GM12878 (cell line): ENCODE measurements at regions not wholly inside any gene's neighbourhood (a gene's known extent, or its start where the extent isn't known, plus 50 kb on each side); places are given as distances from the start of the nearest gene placed in this dataset.

Experiments used
- ATAC-seq: fragments of 200-7000 bp; cut with Tn5 transposase; 3 replicates; pipeline ENCODE4 v1.9.1; 2020; ENCODE audit warnings: mild to moderate bottlenecking, moderate library complexity
- BruUV-seq: library from RNA; stranded (reverse); fragments of 400-500 nt; replicated peaks from 2 replicates; lab custom pipeline; 2021; lab: Mats Ljungman, UMichigan
- CTCF ChIA-PET: fragments of 300-600 bp; sonication (Branson Sonifier 250); formaldehyde crosslinking; extraction: SDS; loops from one replicate; lab custom pipeline; 2021; ENCODE audit warnings: inconsistent platforms; lab: Yijun Ruan, JAX
- POLR2A ChIA-PET: fragments of 350-600 bp; formaldehyde crosslinking; extraction: SDS; loops from one replicate; lab custom pipeline; 2021; ENCODE audit warnings: inconsistent platforms; lab: Charles Lee
- RAD21 ChIA-PET: fragments of 300-600 bp; sonication (Branson Sonifier 250); formaldehyde crosslinking; loops from one replicate; lab custom pipeline; 2023; ENCODE audit warnings: antibody characterized with exemption; ENCODE audit not compliant: unreplicated experiment; lab: Charles Lee
- SMC1A ChIA-PET: fragments of 300-600 bp; sonication (Branson Sonifier 250); formaldehyde crosslinking; loops from one replicate; lab custom pipeline; 2023; ENCODE audit not compliant: unreplicated experiment, uncharacterized antibody; lab: Charles Lee
- DNase-seq: peaks from one replicate; pipeline ENCODE4 v3.0.0-alpha.2; 2011; ENCODE audit warnings: low read depth, low spot score
- FAIRE-seq: peaks from 3 replicates; lab custom pipeline; 2011; peaks lifted over from hg19 to GRCh38; lab: Jason Lieb, UNC
- H2AFZ ChIP-seq: 2 replicates; pipeline ENCODE4 v1.6.0; 2011; ENCODE audit warnings: low read depth, low read length, control low read depth; ENCODE audit not compliant: control insufficient read depth
- H3K27ac ChIP-seq: 2 replicates; pipeline ENCODE4 v1.5.1; 2011; ENCODE audit warnings: control low read depth; ENCODE audit not compliant: control insufficient read depth, insufficient read depth
- H3K27me3 ChIP-seq, 2 experiments: replicated peaks in 1 of 2; 2 replicates each; pipeline versions ENCODE4 v1.6.0 to v1.6.1; 2011; ENCODE audit warnings: low read length in 1 of 2; ENCODE audit not compliant: control insufficient read depth in 2 of 2, insufficient read depth in 2 of 2
- H3K36me3 ChIP-seq, 2 experiments: 2 replicates each; pipeline ENCODE4 v1.5.1; 2011; ENCODE audit warnings: low read length in 1 of 2; ENCODE audit not compliant: control insufficient read depth in 2 of 2, insufficient read depth in 2 of 2
- H3K4me1 ChIP-seq: 2 replicates; pipeline ENCODE4 v1.6.1; 2011; ENCODE audit warnings: mild to moderate bottlenecking, low read length, moderate library complexity, mixed read lengths; ENCODE audit not compliant: control insufficient read depth, insufficient read depth
- H3K4me2 ChIP-seq: 2 replicates; pipeline ENCODE4 v1.6.0; 2011; ENCODE audit warnings: control low read depth; ENCODE audit not compliant: control insufficient read depth, insufficient read depth
- H3K4me3 ChIP-seq: fragments of 200-600 bp; sonication (generic); 2 replicates; pipeline ENCODE4 v1.5.1; 2016
- H3K79me2 ChIP-seq: 2 replicates; pipeline ENCODE4 v1.6.0; 2011; ENCODE audit warnings: low read length; ENCODE audit not compliant: control insufficient read depth, insufficient read depth
- H3K9ac ChIP-seq: 2 replicates; pipeline ENCODE4 v1.8.0; 2011; ENCODE audit warnings: low read length, control low read depth, mixed read lengths; ENCODE audit not compliant: control insufficient read depth, insufficient read depth
- H3K9me3 ChIP-seq: replicated peaks from 3 replicates; pipeline ENCODE4 v1.5.1; 2011; ENCODE audit warnings: mild to moderate bottlenecking, low read length; ENCODE audit not compliant: control insufficient read depth, insufficient read depth
- H4K20me1 ChIP-seq: 2 replicates; pipeline ENCODE4 v1.6.0; 2011; ENCODE audit not compliant: control insufficient read depth, insufficient read depth
- CBFB ChIP-seq: IDR thresholded peaks from 2 replicates; pipeline ENCODE4 v1.6.1; 2016; ENCODE audit warnings: antibody characterized with exemption, low read depth
- CREM ChIP-seq: IDR thresholded peaks from 2 replicates; pipeline ENCODE4 v1.6.1; 2014; ENCODE audit warnings: antibody characterized with exemption, low read depth
- E2F4 ChIP-seq: IDR thresholded peaks from 2 replicates; pipeline ENCODE4 v1.6.1; 2012; ENCODE audit warnings: low read depth, low read length, improper control_type of control experiment
- FOXK2 ChIP-seq: fragments of 450-650 bp; IDR thresholded peaks from 2 replicates; pipeline ENCODE4 v1.6.1; 2017; ENCODE audit warnings: mild to moderate bottlenecking, moderate library complexity
- HDAC2 ChIP-seq: fragments of 200-600 bp; sonication (generic); IDR thresholded peaks from 2 replicates; pipeline ENCODE4 v1.6.1; 2017
- JUNB ChIP-seq: IDR thresholded peaks from 2 replicates; pipeline ENCODE4 v1.6.1; 2016; ENCODE audit warnings: antibody characterized with exemption, mild to moderate bottlenecking
- NR2F1 ChIP-seq: fragments of 450-650 bp; conservative IDR thresholded peaks from 2 replicates; pipeline ENCODE4 v1.6.1; 2017; ENCODE audit warnings: mild to moderate bottlenecking
- POLR2A ChIP-seq: IDR thresholded peaks from 2 replicates; pipeline ENCODE4 v1.6.1; 2011; ENCODE audit warnings: low read depth, mild to moderate bottlenecking, low read length
- ZBTB33 ChIP-seq: fragments of 450-650 bp; IDR thresholded peaks from 2 replicates; pipeline ENCODE4 v1.6.1; 2017; ENCODE audit warnings: mild to moderate bottlenecking
- ZBTB40 ChIP-seq: fragments of 450-650 bp; IDR thresholded peaks from 2 replicates; pipeline ENCODE4 v1.6.1; 2016; ENCODE audit warnings: mild to moderate bottlenecking, moderate library complexity, borderline replicate concordance
- ZNF207 ChIP-seq: fragments of 450-650 bp; IDR thresholded peaks from 2 replicates; pipeline ENCODE4 v1.6.1; 2014; ENCODE audit warnings: antibody characterized with exemption, mild to moderate bottlenecking, borderline replicate concordance
- WGBS: methylation state at CpG from one replicate; pipeline ENCODE4 v1.1.6; 2016; ENCODE audit warnings: low lambda C conversion rate; ENCODE audit not compliant: insufficient replicate concordance, insufficient coverage; ENCODE audit errors: missing lambda C conversion rate; 5-methylcytosine and 5-hydroxymethylcytosine counted together
- in situ Hi-C: fragments of 300-500 bp; cut with MboI; formaldehyde crosslinking; loops from 9 replicates; pipeline ENCODE4 v1.14.3; 2018; ENCODE audit warnings: mixed read lengths
- intact Hi-C: fragments of 100-400 bp; cut with micrococcal nuclease; formaldehyde crosslinking; loops from one replicate; pipeline ENCODE4 v1.14.2; 2022; ENCODE audit not compliant: unreplicated experiment

GRCh38 chrX:43016021-43016420, 238.1 kb upstream of the PPP1R2C start (continued):
- TF ChIP-seq NR2F1 (no peak), ZNF207 (no peak), CBFB (no peak)

- no peaks in the 10 kb centered on the region for H4K20me1 ChIP-seq
- no peaks in the 10 kb centered on the region for H3K36me3 ChIP-seq
- no peaks in the 10 kb centered on the region for H3K79me2 ChIP-seq
- no peak overlapping the region for H3K4me2 ChIP-seq
- in situ Hi-C loops, result no loop called here
- no peak overlapping the region for H2AFZ ChIP-seq
- H3K27me3 ChIP-seq, result no peaks in the 10 kb centered on the region
- FAIRE-seq (no peak), ATAC-seq (no peak), DNase-seq (no peak)
- no peaks in the 10 kb centered on the region for H3K4me1 ChIP-seq
- no peak overlapping the region for H3K4me3 ChIP-seq
- TF ChIP-seq ZBTB33 (no peak), HDAC2 (no peak), ZBTB40 (no peak), CREM (no peak), POLR2A (no peak), E2F4 (no peak), FOXK2 (no peak), JUNB (no peak)
- H3K27ac ChIP-seq, result no peak overlapping the region
- intact Hi-C loops, result no loop called here
- 45% methylated on average over 5 of the region's 5 CpGs for WGBS
- ChIA-PET RAD21 (no interaction called here), CTCF (no interaction called here), POLR2A (no interaction called here), SMC1A (no interaction called here)
- no peak overlapping the region for H3K9ac ChIP-seq
- BruUV-seq, result no TSS peak
- H3K9me3 ChIP-seq, result no peaks in the 10 kb centered on the region; the same call in 2 of the 3 replicates
These were observed 240.1 kb upstream of the PPP1R2C start for GRCh38 chrX:43018031-43018430.
